ENCODE measurements at regions not wholly inside any gene's neighbourhood (a gene's known extent, or its start where the extent isn't known, plus 50 kb on each side); places are given as distances from the start of the nearest gene placed in this dataset.

GRCh38 chr17:13323990-13324389 lies 277.7 kb downstream of the HS3ST3A1 start:
- H3K27me3 Mint-ChIP-seq (ENCODE audit: insufficient read depth, unreplicated experiment) = no peaks in the 10 kb centered on the region
- Histone ChIP-seq H3K4me3 (ENCODE audit: low read depth, low read length) (no peak overlapping the region), H3K4me1 (no peaks in the 10 kb centered on the region), H3K36me3 (ENCODE audit: control insufficient read depth, insufficient read depth, low read length) (no peaks in the 10 kb centered on the region), H3K27me3 (replicated peaks; ENCODE audit: control insufficient read depth, insufficient read depth, low read length) (no peaks in the 10 kb centered on the region), H3K9me3 (no peaks in the 10 kb centered on the region)
- CTCF ChIA-PET = no interaction called here
- H3K9me3 Mint-ChIP-seq (ENCODE audit: unreplicated experiment) = no peaks in the 10 kb centered on the region
- no peaks in the 10 kb centered on the region for H3K4me1 Mint-ChIP-seq (ENCODE audit: low read depth, unreplicated experiment)
- H3K27ac Mint-ChIP-seq (ENCODE audit: unreplicated experiment) = no peak overlapping the region
- DNase-seq = no peak
- POLR2A ChIA-PET = no interaction called here
- no peaks in the 10 kb centered on the region for H3K36me3 Mint-ChIP-seq (ENCODE audit: insufficient read depth, unreplicated experiment)
- TF ChIP-seq, protein P1, sequence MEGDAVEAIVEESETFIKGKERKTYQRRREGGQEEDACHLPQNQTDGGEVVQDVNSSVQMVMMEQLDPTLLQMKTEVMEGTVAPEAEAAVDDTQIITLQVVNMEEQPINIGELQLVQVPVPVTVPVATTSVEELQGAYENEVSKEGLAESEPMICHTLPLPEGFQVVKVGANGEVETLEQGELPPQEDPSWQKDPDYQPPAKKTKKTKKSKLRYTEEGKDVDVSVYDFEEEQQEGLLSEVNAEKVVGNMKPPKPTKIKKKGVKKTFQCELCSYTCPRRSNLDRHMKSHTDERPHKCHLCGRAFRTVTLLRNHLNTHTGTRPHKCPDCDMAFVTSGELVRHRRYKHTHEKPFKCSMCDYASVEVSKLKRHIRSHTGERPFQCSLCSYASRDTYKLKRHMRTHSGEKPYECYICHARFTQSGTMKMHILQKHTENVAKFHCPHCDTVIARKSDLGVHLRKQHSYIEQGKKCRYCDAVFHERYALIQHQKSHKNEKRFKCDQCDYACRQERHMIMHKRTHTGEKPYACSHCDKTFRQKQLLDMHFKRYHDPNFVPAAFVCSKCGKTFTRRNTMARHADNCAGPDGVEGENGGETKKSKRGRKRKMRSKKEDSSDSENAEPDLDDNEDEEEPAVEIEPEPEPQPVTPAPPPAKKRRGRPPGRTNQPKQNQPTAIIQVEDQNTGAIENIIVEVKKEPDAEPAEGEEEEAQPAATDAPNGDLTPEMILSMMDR (IDR thresholded peaks at IDR 0.05; ENCODE audit: insufficient read depth in 1 of 2, low read depth in 1 of 2, low read length in 1 of 2, severe bottlenecking in 1 of 2, unreplicated experiment in 1 of 2) = no peak
- H3K4me3 Mint-ChIP-seq (ENCODE audit: unreplicated experiment) = no peak overlapping the region
- BruUV-seq (replicated peaks) = no TSS peak
- intact Hi-C loops (cut with micrococcal nuclease; ENCODE audit: unreplicated experiment) = no loop called here

DNA sequence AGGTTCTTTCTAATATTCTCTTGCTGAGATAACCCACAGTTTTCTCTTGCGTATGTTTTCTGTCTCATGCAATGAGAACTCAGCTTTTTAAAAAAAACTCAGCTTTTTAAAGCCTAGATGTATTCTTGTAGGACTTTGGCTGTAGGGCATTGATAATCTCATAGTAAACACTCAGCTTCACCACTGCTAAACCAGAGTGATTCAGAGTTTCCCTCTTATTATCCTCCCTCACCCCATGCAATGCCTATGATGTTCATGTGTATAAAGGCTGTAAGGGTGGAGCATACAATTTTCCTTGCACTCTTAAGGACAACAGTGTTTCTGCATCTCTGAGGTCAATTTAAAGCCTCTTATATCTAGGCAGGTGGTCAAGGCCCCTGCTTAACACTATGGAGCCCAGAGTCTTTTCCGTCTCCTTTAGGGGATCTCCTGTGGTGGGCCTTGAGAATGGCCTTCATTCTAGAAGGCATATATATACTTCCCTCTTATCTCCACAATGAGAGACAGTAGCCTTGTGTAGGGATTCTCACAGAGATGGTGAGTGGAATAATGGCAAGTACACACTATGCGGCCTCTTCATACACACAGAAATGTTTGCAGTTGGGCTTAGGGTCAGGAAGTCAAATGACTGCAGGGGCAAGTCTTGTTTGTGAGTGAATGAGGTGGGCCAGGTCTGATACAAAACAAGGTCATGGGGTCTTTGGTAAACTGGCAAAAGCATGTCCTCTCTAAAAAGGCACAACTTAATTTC lies 279.6 kb downstream of the HS3ST3A1 start:
- ChIA-PET POLR2A (no interaction called here), CTCF (no interaction called here)
- Mint-ChIP-seq H3K27ac (ENCODE audit: unreplicated experiment) (no peak overlapping the region), H3K36me3 (ENCODE audit: insufficient read depth, unreplicated experiment) (no peaks in the 10 kb centered on the region), H3K9me3 (ENCODE audit: unreplicated experiment) (no peaks in the 10 kb centered on the region), H3K4me1 (ENCODE audit: low read depth, unreplicated experiment) (no peaks in the 10 kb centered on the region), H3K27me3 (ENCODE audit: insufficient read depth, unreplicated experiment) (no peaks in the 10 kb centered on the region), H3K4me3 (ENCODE audit: unreplicated experiment) (no peak overlapping the region)
- no TSS peak for BruUV-seq (replicated peaks)
- no peak for DNase-seq
- H3K4me1 ChIP-seq = no peaks in the 10 kb centered on the region
- TF ChIP-seq, protein P1 (IDR thresholded peaks at IDR 0.05; ENCODE audit: insufficient read depth in 1 of 2, low read depth in 1 of 2, low read length in 1 of 2, severe bottlenecking in 1 of 2, unreplicated experiment in 1 of 2) = no peak
- no peaks in the 10 kb centered on the region for H3K9me3 ChIP-seq
- H3K4me3 ChIP-seq (ENCODE audit: low read depth, low read length) = no peak overlapping the region
- no peaks in the 10 kb centered on the region for H3K27me3 ChIP-seq (replicated peaks; ENCODE audit: control insufficient read depth, insufficient read depth, low read length)
- H3K36me3 ChIP-seq (ENCODE audit: control insufficient read depth, insufficient read depth, low read length) = no peaks in the 10 kb centered on the region
- intact Hi-C loops (cut with micrococcal nuclease; ENCODE audit: unreplicated experiment) = no loop called here

- no peak overlapping the region for H3K27ac Mint-ChIP-seq (ENCODE audit: unreplicated experiment)
- H3K4me1 ChIP-seq = no peaks in the 10 kb centered on the region
- no peaks in the 10 kb centered on the region for H3K27me3 ChIP-seq (replicated peaks; ENCODE audit: control insufficient read depth, insufficient read depth, low read length)
- intact Hi-C loops (cut with micrococcal nuclease; ENCODE audit: unreplicated experiment) = no loop called here
- CTCF ChIA-PET = no interaction called here
- no peaks in the 10 kb centered on the region for H3K36me3 Mint-ChIP-seq (ENCODE audit: insufficient read depth, unreplicated experiment)
- no peak overlapping the region for H3K4me3 ChIP-seq (ENCODE audit: low read depth, low read length)
- no peak overlapping the region for H3K4me3 Mint-ChIP-seq (ENCODE audit: unreplicated experiment)
- H3K27me3 Mint-ChIP-seq (ENCODE audit: insufficient read depth, unreplicated experiment) = no peaks in the 10 kb centered on the region
- H3K9me3 Mint-ChIP-seq (ENCODE audit: unreplicated experiment) = no peaks in the 10 kb centered on the region
- POLR2A ChIA-PET = no interaction called here
- H3K4me1 Mint-ChIP-seq (ENCODE audit: low read depth, unreplicated experiment) = no peaks in the 10 kb centered on the region
- DNase-seq = no peak
- TF ChIP-seq, protein P1 (IDR thresholded peaks at IDR 0.05; ENCODE audit: insufficient read depth in 1 of 2, low read depth in 1 of 2, low read length in 1 of 2, severe bottlenecking in 1 of 2, unreplicated experiment in 1 of 2) = no peak
- no peaks in the 10 kb centered on the region for H3K36me3 ChIP-seq (ENCODE audit: control insufficient read depth, insufficient read depth, low read length)
- no peaks in the 10 kb centered on the region for H3K9me3 ChIP-seq
- no TSS peak for BruUV-seq (replicated peaks)
Observed at GRCh38 chr17:13320046-13320785, 281.5 kb downstream of the HS3ST3A1 start.
